ENCODE measurements at regions not wholly inside any gene's neighbourhood (a gene's known extent, or its start where the extent isn't known, plus 50 kb on each side); places are given as distances from the start of the nearest gene placed in this dataset.
"Not testable (repeated sequence)": the region's sequence is repeated elsewhere in the genome, so short reads cannot be mapped to it uniquely, and the experiment has no call there.

- not testable (repeated sequence) for DNase-seq (ENCODE audit: low read depth); H3K4me3 ChIP-seq (ENCODE audit: low read depth, low read length)
These were observed 50.5 kb upstream of the THOC3 start for GRCh38 chr5:176018598-176018997.

GRCh38 chr5:176020852-176021251 lies 52.7 kb upstream of the THOC3 start:
- DNase-seq (ENCODE audit: low read depth); H3K4me3 ChIP-seq (ENCODE audit: low read depth, low read length): not testable (repeated sequence)

GRCh38 chr5:176023535-176023934 lies 55.4 kb upstream of the THOC3 start:
- not testable (repeated sequence) for DNase-seq (ENCODE audit: low read depth); H3K4me3 ChIP-seq (ENCODE audit: low read depth, low read length)

GRCh38 chr5:176029445-176029844 lies 61.3 kb upstream of the THOC3 start:
- H3K4me3 ChIP-seq (ENCODE audit: low read depth, low read length); DNase-seq (ENCODE audit: low read depth): not testable (repeated sequence)

GRCh38 chr5:176030361-176031117 lies 62.4 kb upstream of the THOC3 start:
- DNase-seq (ENCODE audit: low read depth): not testable (repeated sequence)

GRCh38 chr5:176031118-176031510 lies 63.0 kb upstream of the THOC3 start:
- DNase-seq (ENCODE audit: low read depth); H3K4me3 ChIP-seq (ENCODE audit: low read depth, low read length): not testable (repeated sequence)

More at GRCh38 chr5:176030361-176031117, 62.4 kb upstream of the THOC3 start:
- H3K4me3 ChIP-seq (ENCODE audit: low read depth, low read length): not testable (repeated sequence)

GRCh38 chr5:176033186-176033585 lies 65.1 kb upstream of the THOC3 start:
- not testable (repeated sequence) for H3K4me3 ChIP-seq (ENCODE audit: low read depth, low read length); DNase-seq (ENCODE audit: low read depth)

- not testable (repeated sequence) for DNase-seq (ENCODE audit: low read depth); H3K4me3 ChIP-seq (ENCODE audit: low read depth, low read length)
These were observed 66.5 kb upstream of the THOC3 start for GRCh38 chr5:176034407-176035200.

GRCh38 chr5:176035201-176035530 lies 67.1 kb upstream of the THOC3 start:
- not testable (repeated sequence) for H3K4me3 ChIP-seq (ENCODE audit: low read depth, low read length); DNase-seq (ENCODE audit: low read depth)

- DNase-seq (ENCODE audit: low read depth); H3K4me3 ChIP-seq (ENCODE audit: low read depth, low read length): not testable (repeated sequence)
These were observed 67.7 kb upstream of the THOC3 start for GRCh38 chr5:176035816-176036308.

GRCh38 chr5:176036391-176036790 lies 68.3 kb upstream of the THOC3 start:
- H3K4me3 ChIP-seq (ENCODE audit: low read depth, low read length); DNase-seq (ENCODE audit: low read depth): not testable (repeated sequence)

GRCh38 chr5:176037190-176037589 lies 69.1 kb upstream of the THOC3 start:
- not testable (repeated sequence) for DNase-seq (ENCODE audit: low read depth); H3K4me3 ChIP-seq (ENCODE audit: low read depth, low read length)

- H3K4me3 ChIP-seq (ENCODE audit: low read depth, low read length); DNase-seq (ENCODE audit: low read depth): not testable (repeated sequence)
These were observed 72.1 kb upstream of the THOC3 start for GRCh38 chr5:176040105-176040801.

- H3K4me3 ChIP-seq (ENCODE audit: low read depth, low read length); DNase-seq (ENCODE audit: low read depth): not testable (repeated sequence)
These were observed 73.3 kb upstream of the THOC3 start for GRCh38 chr5:176041248-176041994.

- not testable (repeated sequence) for H3K4me3 ChIP-seq (ENCODE audit: low read depth, low read length); DNase-seq (ENCODE audit: low read depth)
These were observed 74.0 kb upstream of the THOC3 start for GRCh38 chr5:176042020-176042658.

GRCh38 chr5:176043252-176043829 lies 75.2 kb upstream of the THOC3 start:
- not testable (repeated sequence) for DNase-seq (ENCODE audit: low read depth)

GRCh38 chr5:176043986-176044385 lies 75.9 kb upstream of the THOC3 start:
- H3K4me3 ChIP-seq (ENCODE audit: low read depth, low read length); DNase-seq (ENCODE audit: low read depth): not testable (repeated sequence)

More at GRCh38 chr5:176043252-176043829, 75.2 kb upstream of the THOC3 start:
- H3K4me3 ChIP-seq (ENCODE audit: low read depth, low read length): not testable (repeated sequence)

GRCh38 chr5:176044431-176044830 lies 76.3 kb upstream of the THOC3 start:
- H3K4me3 ChIP-seq (ENCODE audit: low read depth, low read length); DNase-seq (ENCODE audit: low read depth): not testable (repeated sequence)

Measured in fibroblast of the aortic adventitia (primary cell).